Spleen (tissue), 11 donors: ENCODE measurements at regions not wholly inside any gene's neighbourhood (a gene's known extent, or its start where the extent isn't known, plus 50 kb on each side); places are given as distances from the start of the nearest gene placed in this dataset.

ENCODE experiments used
- DNase-seq: peaks from one replicate; pipeline ENCODE4 v3.0.0-alpha.2; 2020
- H3K27ac ChIP-seq, 8 donors: fragments of 200-600 bp; sonication (generic) in 7 of 8; 1 replicate in 4 of 8; 2 replicates in 4 of 8; pipeline versions ENCODE4 v1.5.0 to v1.8.0; 2016 to 2021; ENCODE audit warnings: inconsistent platforms in 4 of 8, mild to moderate bottlenecking in 4 of 8, moderate library complexity in 1 of 8
- H3K27me3 ChIP-seq, 7 donors: fragments of 200-600 bp; sonication (generic) in 6 of 7; replicated peaks in 1 of 7; 1 replicate in 4 of 7; 2 replicates in 3 of 7; pipeline versions ENCODE4 v1.5.0 to v1.8.0; 2016 to 2021; ENCODE audit warnings: inconsistent platforms in 3 of 7, mild to moderate bottlenecking in 1 of 7
- H3K36me3 ChIP-seq, 6 donors: fragments of 200-600 bp; sonication (generic) in 5 of 6; 1 replicate in 4 of 6; 2 replicates in 2 of 6; pipeline versions ENCODE4 v1.5.0 to v1.8.0; 2016 to 2021; ENCODE audit warnings: inconsistent platforms in 2 of 6
- H3K4me1 ChIP-seq, 6 donors: fragments of 200-600 bp; sonication (generic) in 5 of 6; 1 replicate in 3 of 6; 2 replicates in 3 of 6; pipeline versions ENCODE4 v1.5.0 to v1.8.0; 2016 to 2021; ENCODE audit warnings: inconsistent platforms in 3 of 6
- H3K4me3 ChIP-seq, 8 donors: fragments of 200-600 bp; sonication (generic) in 7 of 8; 1 replicate in 4 of 8; 2 replicates in 4 of 8; pipeline versions ENCODE4 v1.5.0 to v1.8.0; 2016 to 2021; ENCODE audit warnings: inconsistent platforms in 4 of 8, mild to moderate bottlenecking in 4 of 8, moderate library complexity in 2 of 8
- H3K9me3 ChIP-seq, 8 donors: fragments of 200-600 bp; sonication (generic) in 7 of 8; 1 replicate in 4 of 8; 2 replicates in 4 of 8; pipeline versions ENCODE4 v1.5.0 to v1.8.0; 2016 to 2021; ENCODE audit warnings: inconsistent platforms in 4 of 8
- POLR2A ChIP-seq, 3 donors: fragments of 450-650 bp; IDR thresholded peaks; one replicate each; pipeline ENCODE4 v1.5.1; 2017; ENCODE audit warnings: antibody characterized with exemption in 3 of 3, mild to moderate bottlenecking in 1 of 3
- POLR2AphosphoS5 ChIP-seq, 3 donors: sonication (generic); formaldehyde crosslinking; IDR thresholded peaks; one replicate each; pipeline ENCODE4 v1.5.1; 2017; ENCODE audit warnings: antibody characterized with exemption in 3 of 3
- WGBS, 5 donors: extraction: QIAGEN DNeasy Blood & Tissue Kit in 3 of 5; methylation state at CpG; one replicate each; pipeline versions ENCODE4 v1.1.5 to v1.1.7; 2013 to 2018; 5-methylcytosine and 5-hydroxymethylcytosine counted together
- intact Hi-C: fragments of 100-400 bp; cut with DNase I; formaldehyde crosslinking; loops from one replicate; pipeline ENCODE4 v1.15.0; 2023; ENCODE audit warnings: low total_unique reads
- TF ChIP-seq, protein P1 (sequence below), 11 experiments: fragments of 200-600 bp in 7 of 11; fragments of 450-650 bp in 4 of 11; sonication (generic) in 4 of 11; IDR thresholded peaks in 8 of 11; conservative IDR thresholded peaks in 3 of 11; 1 replicate in 7 of 11; 2 replicates in 4 of 11; pipeline versions ENCODE4 v1.4.0 to v1.8.0; 2016 to 2021; ENCODE audit warnings: antibody characterized with exemption in 11 of 11, inconsistent platforms in 4 of 11, mild to moderate bottlenecking in 1 of 11
- donor health status: healthy with polysubstance abuse.
- donor health status: DM: no; HTN: no; CAD: no; lungs with moderate emphysema.
- donor health status: DM: no; HTN: no; CAD: no.
- donor health status: Bipolar disorder and iron deficiency.
- donor health status: healthy.
- donor health status: DM: no; HTN: no; CAD: no.
- donor health status: DM: yes; HTN: yes; CAD: no.

DNA sequence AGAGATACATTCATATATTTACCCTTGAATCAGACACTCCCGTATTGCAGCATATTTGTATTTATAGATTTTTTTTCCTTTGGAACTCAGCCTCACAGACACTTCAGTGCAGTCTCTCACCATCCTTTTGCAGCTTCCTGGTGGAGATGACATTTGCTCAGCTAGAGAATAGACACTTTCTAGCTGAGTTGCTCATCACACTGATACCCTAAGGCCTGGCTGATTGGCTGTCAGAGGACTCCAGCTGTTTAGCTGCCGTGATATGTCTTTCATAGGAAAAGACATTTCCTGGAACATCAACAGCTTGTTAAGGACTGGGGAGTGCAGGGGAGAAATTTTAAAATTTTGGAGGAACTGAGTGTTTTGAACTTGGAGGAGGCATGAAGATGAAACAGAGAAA lies 429.6 kb downstream of the SMARCA1 start:
- no peak for DNase-seq
- H3K4me1 ChIP-seq = no peaks in the 10 kb centered on the region
- TF ChIP-seq POLR2AphosphoS5 (IDR thresholded peaks at IDR 0.05) (no peak), POLR2A (IDR thresholded peaks at IDR 0.05) (no peak)
- TF ChIP-seq, protein P1, sequence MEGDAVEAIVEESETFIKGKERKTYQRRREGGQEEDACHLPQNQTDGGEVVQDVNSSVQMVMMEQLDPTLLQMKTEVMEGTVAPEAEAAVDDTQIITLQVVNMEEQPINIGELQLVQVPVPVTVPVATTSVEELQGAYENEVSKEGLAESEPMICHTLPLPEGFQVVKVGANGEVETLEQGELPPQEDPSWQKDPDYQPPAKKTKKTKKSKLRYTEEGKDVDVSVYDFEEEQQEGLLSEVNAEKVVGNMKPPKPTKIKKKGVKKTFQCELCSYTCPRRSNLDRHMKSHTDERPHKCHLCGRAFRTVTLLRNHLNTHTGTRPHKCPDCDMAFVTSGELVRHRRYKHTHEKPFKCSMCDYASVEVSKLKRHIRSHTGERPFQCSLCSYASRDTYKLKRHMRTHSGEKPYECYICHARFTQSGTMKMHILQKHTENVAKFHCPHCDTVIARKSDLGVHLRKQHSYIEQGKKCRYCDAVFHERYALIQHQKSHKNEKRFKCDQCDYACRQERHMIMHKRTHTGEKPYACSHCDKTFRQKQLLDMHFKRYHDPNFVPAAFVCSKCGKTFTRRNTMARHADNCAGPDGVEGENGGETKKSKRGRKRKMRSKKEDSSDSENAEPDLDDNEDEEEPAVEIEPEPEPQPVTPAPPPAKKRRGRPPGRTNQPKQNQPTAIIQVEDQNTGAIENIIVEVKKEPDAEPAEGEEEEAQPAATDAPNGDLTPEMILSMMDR (IDR thresholded peaks at IDR 0.05 in 8 of 11, conservative IDR thresholded peaks at IDR 0.05 in 3 of 11) = no peak
- 71 to 93% (median 81%) methylated on average over 2 of the region's 2 CpGs for WGBS, 5 donors
- H3K9me3 ChIP-seq = no peaks in the 10 kb centered on the region
- intact Hi-C loops = no loop called here
- no peaks in the 10 kb centered on the region for H3K27me3 ChIP-seq
- no peak overlapping the region for H3K27ac ChIP-seq
- no peaks in the 10 kb centered on the region for H3K36me3 ChIP-seq
- H3K4me3 ChIP-seq = no peak overlapping the region

DNA sequence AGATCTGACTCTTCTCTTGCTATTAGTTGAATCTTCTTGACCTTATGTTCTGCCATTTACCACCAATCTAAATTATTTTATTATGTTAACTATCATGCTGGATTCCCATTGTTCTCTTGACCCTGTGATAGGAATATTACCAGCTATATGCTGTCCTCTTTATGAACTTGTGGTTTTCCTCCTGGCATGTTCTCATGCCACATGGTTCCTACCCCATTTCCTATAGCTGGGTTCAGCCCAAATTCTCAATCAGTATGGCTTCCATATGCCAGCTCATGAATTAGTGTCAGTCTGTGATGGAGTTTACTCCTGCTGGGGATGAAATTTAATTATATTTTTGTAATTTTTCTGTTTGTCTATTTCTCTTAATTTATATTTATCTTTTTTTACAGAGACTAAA lies 430.5 kb downstream of the SMARCA1 start:
- no peak overlapping the region for H3K27ac ChIP-seq
- no peaks in the 10 kb centered on the region for H3K27me3 ChIP-seq
- TF ChIP-seq, protein P1 (IDR thresholded peaks at IDR 0.05 in 8 of 11, conservative IDR thresholded peaks at IDR 0.05 in 3 of 11) = no peak
- TF ChIP-seq POLR2AphosphoS5 (IDR thresholded peaks at IDR 0.05) (no peak), POLR2A (IDR thresholded peaks at IDR 0.05) (no peak)
- H3K36me3 ChIP-seq = no peaks in the 10 kb centered on the region
- intact Hi-C loops = no loop called here
- no peaks in the 10 kb centered on the region for H3K9me3 ChIP-seq
- H3K4me3 ChIP-seq = no peak overlapping the region
- no peak for DNase-seq
- H3K4me1 ChIP-seq = no peaks in the 10 kb centered on the region

DNA sequence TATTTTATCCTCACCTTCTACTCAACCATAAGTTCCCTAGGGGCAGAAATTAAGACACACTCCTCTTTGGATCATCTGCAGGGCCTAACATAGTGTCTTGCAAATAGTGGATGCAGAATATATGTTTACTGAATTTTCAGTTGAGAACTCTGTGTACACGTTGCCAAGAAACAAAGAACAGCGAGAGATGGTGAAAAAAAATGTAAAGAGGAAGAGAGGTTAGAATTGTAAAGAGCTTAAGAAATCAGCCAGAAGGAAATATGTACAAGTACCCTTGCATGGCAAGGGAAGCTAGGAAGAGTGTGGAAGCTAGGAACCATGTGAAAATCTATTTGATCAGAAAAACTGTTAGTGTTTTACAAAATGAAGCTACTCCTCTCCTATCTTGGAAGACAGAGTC lies 431.0 kb downstream of the SMARCA1 start:
- TF ChIP-seq POLR2A (IDR thresholded peaks at IDR 0.05) = no peak
- TF ChIP-seq, protein P1 (IDR thresholded peaks at IDR 0.05 in 8 of 11, conservative IDR thresholded peaks at IDR 0.05 in 3 of 11) = no peak
- TF ChIP-seq POLR2AphosphoS5 (IDR thresholded peaks at IDR 0.05) = no peak
- Histone ChIP-seq H3K4me1 (no peaks in the 10 kb centered on the region), H3K4me3 (no peak overlapping the region), H3K9me3 (no peaks in the 10 kb centered on the region), H3K27ac (no peak overlapping the region), H3K27me3 (no peaks in the 10 kb centered on the region), H3K36me3 (no peaks in the 10 kb centered on the region)
- no peak for DNase-seq
- intact Hi-C loops = no loop called here
- 33 to 40% (median 39%) methylated on average over 2 of the region's 2 CpGs for WGBS, 5 donors

DNA sequence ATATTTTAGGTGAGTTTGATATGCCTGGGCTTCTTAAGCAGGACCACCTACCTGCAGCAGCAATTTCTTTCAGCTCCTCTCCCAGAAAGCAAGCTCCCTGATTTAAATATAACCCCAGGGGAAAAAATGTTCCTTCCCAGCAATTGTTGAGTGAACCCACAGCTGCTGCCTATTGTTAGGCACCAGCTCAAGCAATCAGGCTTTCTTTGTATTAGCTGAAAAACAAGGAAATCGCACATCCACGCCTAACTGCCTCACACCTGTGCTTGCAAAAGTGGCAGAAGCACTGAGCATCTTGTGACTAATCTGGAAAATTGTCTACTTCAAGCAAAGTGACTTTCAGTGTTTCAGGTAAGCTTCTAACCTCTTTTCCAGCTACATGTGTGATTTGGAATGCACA lies 432.2 kb downstream of the SMARCA1 start:
- no peak overlapping the region for H3K4me3 ChIP-seq
- intact Hi-C loops = no loop called here
- no peak overlapping the region for H3K27ac ChIP-seq
- TF ChIP-seq POLR2A (IDR thresholded peaks at IDR 0.05) = no peak
- TF ChIP-seq POLR2AphosphoS5 (IDR thresholded peaks at IDR 0.05) = no peak
- TF ChIP-seq, protein P1 (IDR thresholded peaks at IDR 0.05 in 8 of 11, conservative IDR thresholded peaks at IDR 0.05 in 3 of 11) = no peak
- H3K4me1 ChIP-seq = no peaks in the 10 kb centered on the region
- no peaks in the 10 kb centered on the region for H3K36me3 ChIP-seq
- no peak for DNase-seq
- 18 to 71% (median 58%) methylated on average over 2 of the region's 2 CpGs for WGBS, 5 donors
- H3K27me3 ChIP-seq = no peaks in the 10 kb centered on the region
- no peaks in the 10 kb centered on the region for H3K9me3 ChIP-seq
